HepG2 (cell line): ENCODE measurements at regions not wholly inside any gene's neighbourhood (a gene's known extent, or its start where the extent isn't known, plus 50 kb on each side); places are given as distances from the start of the nearest gene placed in this dataset.

Experiments used
- ETV5 ChIP-seq: IDR thresholded peaks from 2 replicates; pipeline ENCODE4 v1.6.1; 2018; ENCODE audit warnings: missing biosample characterization, missing genetic modification reagents, inconsistent platforms, borderline replicate concordance
- MBNL3 ChIP-seq: fragments of 250-450 bp; sonication (Bioruptor Pico); conservative IDR thresholded peaks from 2 replicates; pipeline ENCODE4 v1.8.0; 2022; ENCODE audit warnings: mild to moderate bottlenecking, inconsistent platforms
- MED8 ChIP-seq: sonication (generic); formaldehyde crosslinking; IDR thresholded peaks from 2 replicates; pipeline ENCODE4 v1.8.1; 2023; ENCODE audit warnings: mild to moderate bottlenecking, missing genetic modification reagents; ENCODE audit not compliant: insufficient replicate concordance
- MXI1 ChIP-seq: IDR thresholded peaks from 3 replicates; pipeline ENCODE4 v1.6.1; 2012; ENCODE audit warnings: low read depth, low read length, inconsistent platforms, borderline replicate concordance
- PLRG1 ChIP-seq: fragments of 450-650 bp; conservative IDR thresholded peaks from 2 replicates; pipeline ENCODE4 v1.6.1; 2016
- XBP1 ChIP-seq: sonication (generic); formaldehyde crosslinking; IDR thresholded peaks from 2 replicates; pipeline ENCODE4 v1.5.0; 2020; ENCODE audit warnings: missing genetic modification reagents
- ZNF281 ChIP-seq: sonication (generic); formaldehyde crosslinking; IDR thresholded peaks from 2 replicates; pipeline ENCODE4 v1.4.0; 2020; ENCODE audit warnings: missing genetic modification reagents, borderline replicate concordance
- ZNF784 ChIP-seq: sonication (generic); formaldehyde crosslinking; IDR thresholded peaks from 2 replicates; pipeline ENCODE4 v1.5.1; 2020; ENCODE audit warnings: missing genetic modification reagents, mild to moderate bottlenecking, borderline replicate concordance
- ZNF839 ChIP-seq: sonication (generic); formaldehyde crosslinking; IDR thresholded peaks from 2 replicates; pipeline ENCODE4 v1.4.0; 2020; ENCODE audit warnings: missing genetic modification reagents, mild to moderate bottlenecking, borderline replicate concordance
- TF ChIP-seq, protein P1 (sequence below): sonication (generic); formaldehyde crosslinking; IDR thresholded peaks from 2 replicates; pipeline ENCODE4 v1.4.0; 2020; ENCODE audit warnings: missing genetic modification reagents
- TF ChIP-seq, protein P2 (sequence below): sonication (generic); formaldehyde crosslinking; IDR thresholded peaks from 2 replicates; pipeline ENCODE4 v1.5.0; 2020; ENCODE audit warnings: missing genetic modification reagents
- TF ChIP-seq, protein P3 (sequence below): sonication (generic); formaldehyde crosslinking; IDR thresholded peaks from 2 replicates; pipeline ENCODE4 v1.8.0; 2022; ENCODE audit warnings: mild to moderate bottlenecking, missing genetic modification reagents, borderline replicate concordance

- TF ChIP-seq, protein P1, sequence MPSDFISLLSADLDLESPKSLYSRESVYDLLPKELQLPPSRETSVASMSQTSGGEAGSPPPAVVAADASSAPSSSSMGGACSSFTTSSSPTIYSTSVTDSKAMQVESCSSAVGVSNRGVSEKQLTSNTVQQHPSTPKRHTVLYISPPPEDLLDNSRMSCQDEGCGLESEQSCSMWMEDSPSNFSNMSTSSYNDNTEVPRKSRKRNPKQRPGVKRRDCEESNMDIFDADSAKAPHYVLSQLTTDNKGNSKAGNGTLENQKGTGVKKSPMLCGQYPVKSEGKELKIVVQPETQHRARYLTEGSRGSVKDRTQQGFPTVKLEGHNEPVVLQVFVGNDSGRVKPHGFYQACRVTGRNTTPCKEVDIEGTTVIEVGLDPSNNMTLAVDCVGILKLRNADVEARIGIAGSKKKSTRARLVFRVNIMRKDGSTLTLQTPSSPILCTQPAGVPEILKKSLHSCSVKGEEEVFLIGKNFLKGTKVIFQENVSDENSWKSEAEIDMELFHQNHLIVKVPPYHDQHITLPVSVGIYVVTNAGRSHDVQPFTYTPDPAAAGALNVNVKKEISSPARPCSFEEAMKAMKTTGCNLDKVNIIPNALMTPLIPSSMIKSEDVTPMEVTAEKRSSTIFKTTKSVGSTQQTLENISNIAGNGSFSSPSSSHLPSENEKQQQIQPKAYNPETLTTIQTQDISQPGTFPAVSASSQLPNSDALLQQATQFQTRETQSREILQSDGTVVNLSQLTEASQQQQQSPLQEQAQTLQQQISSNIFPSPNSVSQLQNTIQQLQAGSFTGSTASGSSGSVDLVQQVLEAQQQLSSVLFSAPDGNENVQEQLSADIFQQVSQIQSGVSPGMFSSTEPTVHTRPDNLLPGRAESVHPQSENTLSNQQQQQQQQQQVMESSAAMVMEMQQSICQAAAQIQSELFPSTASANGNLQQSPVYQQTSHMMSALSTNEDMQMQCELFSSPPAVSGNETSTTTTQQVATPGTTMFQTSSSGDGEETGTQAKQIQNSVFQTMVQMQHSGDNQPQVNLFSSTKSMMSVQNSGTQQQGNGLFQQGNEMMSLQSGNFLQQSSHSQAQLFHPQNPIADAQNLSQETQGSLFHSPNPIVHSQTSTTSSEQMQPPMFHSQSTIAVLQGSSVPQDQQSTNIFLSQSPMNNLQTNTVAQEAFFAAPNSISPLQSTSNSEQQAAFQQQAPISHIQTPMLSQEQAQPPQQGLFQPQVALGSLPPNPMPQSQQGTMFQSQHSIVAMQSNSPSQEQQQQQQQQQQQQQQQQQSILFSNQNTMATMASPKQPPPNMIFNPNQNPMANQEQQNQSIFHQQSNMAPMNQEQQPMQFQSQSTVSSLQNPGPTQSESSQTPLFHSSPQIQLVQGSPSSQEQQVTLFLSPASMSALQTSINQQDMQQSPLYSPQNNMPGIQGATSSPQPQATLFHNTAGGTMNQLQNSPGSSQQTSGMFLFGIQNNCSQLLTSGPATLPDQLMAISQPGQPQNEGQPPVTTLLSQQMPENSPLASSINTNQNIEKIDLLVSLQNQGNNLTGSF (CRISPR knock-in tag): no peak
- no peak for TF ChIP-seq MBNL3
- no peak for TF ChIP-seq MED8 (CRISPR knock-in tag)
- TF ChIP-seq MXI1: no peak
- TF ChIP-seq, protein P2, sequence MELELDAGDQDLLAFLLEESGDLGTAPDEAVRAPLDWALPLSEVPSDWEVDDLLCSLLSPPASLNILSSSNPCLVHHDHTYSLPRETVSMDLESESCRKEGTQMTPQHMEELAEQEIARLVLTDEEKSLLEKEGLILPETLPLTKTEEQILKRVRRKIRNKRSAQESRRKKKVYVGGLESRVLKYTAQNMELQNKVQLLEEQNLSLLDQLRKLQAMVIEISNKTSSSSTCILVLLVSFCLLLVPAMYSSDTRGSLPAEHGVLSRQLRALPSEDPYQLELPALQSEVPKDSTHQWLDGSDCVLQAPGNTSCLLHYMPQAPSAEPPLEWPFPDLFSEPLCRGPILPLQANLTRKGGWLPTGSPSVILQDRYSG (CRISPR knock-in tag): no peak
- TF ChIP-seq PLRG1: no peak
- TF ChIP-seq, protein P3, sequence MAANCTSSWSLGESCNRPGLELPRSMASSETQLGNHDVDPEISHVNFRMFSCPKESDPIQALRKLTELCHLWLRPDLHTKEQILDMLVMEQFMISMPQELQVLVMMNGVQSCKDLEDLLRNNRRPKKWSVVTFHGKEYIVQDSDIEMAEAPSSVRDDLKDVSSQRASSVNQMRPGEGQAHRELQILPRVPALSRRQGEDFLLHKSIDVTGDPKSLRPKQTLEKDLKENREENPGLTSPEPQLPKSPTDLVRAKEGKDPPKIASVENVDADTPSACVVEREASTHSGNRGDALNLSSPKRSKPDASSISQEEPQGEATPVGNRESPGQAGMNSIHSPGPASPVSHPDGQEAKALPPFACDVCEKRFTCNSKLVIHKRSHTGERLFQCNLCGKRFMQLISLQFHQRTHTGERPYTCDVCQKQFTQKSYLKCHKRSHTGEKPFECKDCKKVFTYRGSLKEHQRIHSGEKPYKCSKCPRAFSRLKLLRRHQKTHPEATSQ (CRISPR knock-in tag): no peak
- TF ChIP-seq ETV5 (CRISPR knock-in tag): no peak
- no peak for TF ChIP-seq ZNF839
- no peak for TF ChIP-seq XBP1 (CRISPR knock-in tag)
- TF ChIP-seq ZNF784 (CRISPR knock-in tag): no peak
- no peak for TF ChIP-seq ZNF281
Observed at GRCh38 chr6:140205795-140206593, 831.5 kb upstream of the CITED2 start (continued).
